NT2/D1 (cell line): ENCODE measurements at regions not wholly inside any gene's neighbourhood (a gene's known extent, or its start where the extent isn't known, plus 50 kb on each side); places are given as distances from the start of the nearest gene placed in this dataset.

Experiments used
- SUZ12 ChIP-seq: IDR thresholded peaks from 2 replicates; pipeline ENCODE4 v1.6.1; 2011; ENCODE audit not compliant: insufficient read length, insufficient read depth; ENCODE audit errors: extremely low read depth
- YY1 ChIP-seq: IDR thresholded peaks from 2 replicates; pipeline ENCODE4 v1.6.1; 2011; ENCODE audit not compliant: insufficient read length, insufficient read depth

DNA sequence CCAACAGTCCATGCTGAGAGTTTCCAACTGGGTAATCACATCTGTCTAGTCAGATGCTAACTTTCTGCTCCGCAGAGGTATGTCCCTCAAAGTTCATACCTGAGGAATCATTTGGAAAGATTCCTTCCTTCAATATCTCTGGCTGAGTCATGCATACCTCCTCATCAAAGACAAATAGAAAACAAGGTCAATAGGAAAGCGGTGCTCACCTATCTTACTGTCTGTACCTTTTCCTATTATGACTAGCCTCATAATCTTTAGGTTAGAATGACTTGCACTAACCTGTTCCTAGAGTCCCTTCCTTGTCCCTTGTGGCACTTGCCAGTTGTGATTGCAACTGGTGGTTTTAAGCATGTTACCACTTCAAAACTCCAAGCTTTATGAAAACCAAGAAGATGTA is 78.2 kb upstream of the PTPRK start:
- no peak for TF ChIP-seq YY1
- no peak for TF ChIP-seq SUZ12
